ENCODE measurements at regions not wholly inside any gene's neighbourhood (a gene's known extent, or its start where the extent isn't known, plus 50 kb on each side); places are given as distances from the start of the nearest gene placed in this dataset.

GRCh38 chr4:74608151-74608949 is 163.4 kb downstream of the AREG start:
- WGBS, 2 donors (ENCODE audit: extremely low coverage in 2 of 2, insufficient read length in 2 of 2, insufficient replicate concordance in 1 of 2), result no CpG with 5 or more reads among the region's 2 CpGs
- no peaks in the 10 kb centered on the region for H3K79me1 ChIP-seq (ENCODE audit: low read depth, low read length)

GRCh38 chr4:74610491-74610890 is 165.6 kb downstream of the AREG start:
- Histone ChIP-seq H2BK12ac (ENCODE audit: low read length) (no peak overlapping the region), H3K4me1 (ENCODE audit: control insufficient read depth in 2 of 2, insufficient read depth in 1 of 2, low read depth in 1 of 2, low read length in 2 of 2) (no peaks in the 10 kb centered on the region), H3K14ac (ENCODE audit: low read length) (no peak overlapping the region), H3K23ac (ENCODE audit: low read depth, low read length, poor library complexity) (no peak overlapping the region), H3K79me1 (ENCODE audit: low read depth, low read length) (no peaks in the 10 kb centered on the region), H4K91ac (ENCODE audit: low read depth, low read length, poor library complexity) (no peak overlapping the region), H3K27ac (replicated peaks; ENCODE audit: low read length) (no peak overlapping the region), H3K9ac (ENCODE audit: low read depth, low read length, poor library complexity) (no peak overlapping the region), H2BK120ac (ENCODE audit: low read depth, low read length) (no peak overlapping the region), H3K27me3 (ENCODE audit: control insufficient read depth in 3 of 3, insufficient read depth in 3 of 3, low read depth in 1 of 3, low read length in 3 of 3) (no peaks in the 10 kb centered on the region), H3K4me2 (ENCODE audit: insufficient read depth, low read length, poor library complexity, severe bottlenecking) (no peak overlapping the region), H3K9me3 (replicated peaks in 1 of 2; ENCODE audit: control insufficient read depth in 2 of 2, insufficient read depth in 1 of 2, low read depth in 1 of 2, low read length in 2 of 2) (no peaks in the 10 kb centered on the region), H2BK15ac (ENCODE audit: low read length) (no peak overlapping the region), H3K36me3 (replicated peaks in 1 of 2; ENCODE audit: control insufficient read depth in 2 of 2, insufficient read depth in 2 of 2, low read length in 2 of 2) (no peaks in the 10 kb centered on the region), H3K18ac (ENCODE audit: low read length) (no peak overlapping the region), H3K4me3 (ENCODE audit: low read length in 2 of 2) (no peak overlapping the region), H3K4ac (ENCODE audit: low read length) (no peak overlapping the region), H2BK5ac (ENCODE audit: low read length) (no peak overlapping the region), H2AFZ (ENCODE audit: low read length) (no peak overlapping the region), H4K8ac (ENCODE audit: low read depth, low read length) (no peak overlapping the region), H2AK5ac (ENCODE audit: low read depth, low read length) (no peak overlapping the region)
- WGBS, 2 donors (ENCODE audit: extremely low coverage in 2 of 2, insufficient read length in 2 of 2, insufficient replicate concordance in 1 of 2), result no CpG with 5 or more reads among the region's 2 CpGs
- no peak for DNase-seq (ENCODE audit: low spot score)

More at GRCh38 chr4:74608151-74608949, 163.4 kb downstream of the AREG start:
- Histone ChIP-seq H3K27me3 (ENCODE audit: control insufficient read depth in 3 of 3, insufficient read depth in 3 of 3, low read depth in 1 of 3, low read length in 3 of 3) (no peaks in the 10 kb centered on the region), H3K23ac (ENCODE audit: low read depth, low read length, poor library complexity) (no peak overlapping the region), H2BK12ac (ENCODE audit: low read length) (no peak overlapping the region), H3K9me3 (replicated peaks in 1 of 2; ENCODE audit: control insufficient read depth in 2 of 2, insufficient read depth in 1 of 2, low read depth in 1 of 2, low read length in 2 of 2) (no peaks in the 10 kb centered on the region), H3K4me2 (ENCODE audit: insufficient read depth, low read length, poor library complexity, severe bottlenecking) (no peak overlapping the region), H3K4me3 (ENCODE audit: low read length in 2 of 2) (no peak overlapping the region), H3K4me1 (ENCODE audit: control insufficient read depth in 2 of 2, insufficient read depth in 1 of 2, low read depth in 1 of 2, low read length in 2 of 2) (no peaks in the 10 kb centered on the region), H3K36me3 (replicated peaks in 1 of 2; ENCODE audit: control insufficient read depth in 2 of 2, insufficient read depth in 2 of 2, low read length in 2 of 2) (no peaks in the 10 kb centered on the region), H2BK120ac (ENCODE audit: low read depth, low read length) (no peak overlapping the region), H2BK15ac (ENCODE audit: low read length) (no peak overlapping the region), H3K18ac (ENCODE audit: low read length) (no peak overlapping the region), H4K91ac (ENCODE audit: low read depth, low read length, poor library complexity) (no peak overlapping the region), H4K8ac (ENCODE audit: low read depth, low read length) (no peak overlapping the region), H3K14ac (ENCODE audit: low read length) (no peak overlapping the region), H2AK5ac (ENCODE audit: low read depth, low read length) (no peak overlapping the region), H2AFZ (ENCODE audit: low read length) (no peak overlapping the region), H3K4ac (ENCODE audit: low read length) (no peak overlapping the region), H3K9ac (ENCODE audit: low read depth, low read length, poor library complexity) (no peak overlapping the region), H2BK5ac (ENCODE audit: low read length) (no peak overlapping the region), H3K27ac (replicated peaks; ENCODE audit: low read length) (no peak overlapping the region)
- no peak for DNase-seq (ENCODE audit: low spot score)

- H3K9ac ChIP-seq (ENCODE audit: low read depth, low read length, poor library complexity), result no peak overlapping the region
- H2AFZ ChIP-seq (ENCODE audit: low read length), result no peak overlapping the region
- H2BK12ac ChIP-seq (ENCODE audit: low read length), result no peak overlapping the region
- H3K4me1 ChIP-seq (ENCODE audit: control insufficient read depth in 2 of 2, insufficient read depth in 1 of 2, low read depth in 1 of 2, low read length in 2 of 2), result no peaks in the 10 kb centered on the region
- H3K9me3 ChIP-seq (replicated peaks in 1 of 2; ENCODE audit: control insufficient read depth in 2 of 2, insufficient read depth in 1 of 2, low read depth in 1 of 2, low read length in 2 of 2), result no peaks in the 10 kb centered on the region
- WGBS, 2 donors (ENCODE audit: extremely low coverage in 2 of 2, insufficient read length in 2 of 2, insufficient replicate concordance in 1 of 2), result no CpG with 5 or more reads among the region's 2 CpGs
- no peak overlapping the region for H2AK5ac ChIP-seq (ENCODE audit: low read depth, low read length)
- no peak overlapping the region for H3K4ac ChIP-seq (ENCODE audit: low read length)
- no peak overlapping the region for H2BK5ac ChIP-seq (ENCODE audit: low read length)
- H3K79me1 ChIP-seq (ENCODE audit: low read depth, low read length), result no peaks in the 10 kb centered on the region
- no peak overlapping the region for H2BK15ac ChIP-seq (ENCODE audit: low read length)
- H3K4me2 ChIP-seq (ENCODE audit: insufficient read depth, low read length, poor library complexity, severe bottlenecking), result no peak overlapping the region
- H3K27ac ChIP-seq (replicated peaks; ENCODE audit: low read length), result no peak overlapping the region
- H3K27me3 ChIP-seq (ENCODE audit: control insufficient read depth in 3 of 3, insufficient read depth in 3 of 3, low read depth in 1 of 3, low read length in 3 of 3), result no peaks in the 10 kb centered on the region
- no peak overlapping the region for H4K91ac ChIP-seq (ENCODE audit: low read depth, low read length, poor library complexity)
- no peak for DNase-seq (ENCODE audit: low spot score)
- H4K8ac ChIP-seq (ENCODE audit: low read depth, low read length), result no peak overlapping the region
- no peak overlapping the region for H3K4me3 ChIP-seq (ENCODE audit: low read length in 2 of 2)
- no peak overlapping the region for H3K23ac ChIP-seq (ENCODE audit: low read depth, low read length, poor library complexity)
- H3K36me3 ChIP-seq (replicated peaks in 1 of 2; ENCODE audit: control insufficient read depth in 2 of 2, insufficient read depth in 2 of 2, low read length in 2 of 2), result no peaks in the 10 kb centered on the region
- H3K18ac ChIP-seq (ENCODE audit: low read length), result no peak overlapping the region
- H3K14ac ChIP-seq (ENCODE audit: low read length), result no peak overlapping the region
- no peak overlapping the region for H2BK120ac ChIP-seq (ENCODE audit: low read depth, low read length)
These were observed 167.9 kb downstream of the AREG start for GRCh38 chr4:74612837-74613236.

- Histone ChIP-seq H4K91ac (ENCODE audit: low read depth, low read length, poor library complexity) (no peak overlapping the region), H3K4ac (ENCODE audit: low read length) (no peak overlapping the region), H3K9me3 (replicated peaks in 1 of 2; ENCODE audit: control insufficient read depth in 2 of 2, insufficient read depth in 1 of 2, low read depth in 1 of 2, low read length in 2 of 2) (no peaks in the 10 kb centered on the region), H3K36me3 (replicated peaks in 1 of 2; ENCODE audit: control insufficient read depth in 2 of 2, insufficient read depth in 2 of 2, low read length in 2 of 2) (no peaks in the 10 kb centered on the region), H3K14ac (ENCODE audit: low read length) (no peak overlapping the region), H3K4me2 (ENCODE audit: insufficient read depth, low read length, poor library complexity, severe bottlenecking) (no peak overlapping the region), H2BK120ac (ENCODE audit: low read depth, low read length) (no peak overlapping the region), H2BK15ac (ENCODE audit: low read length) (no peak overlapping the region), H2BK5ac (ENCODE audit: low read length) (no peak overlapping the region), H3K4me1 (ENCODE audit: control insufficient read depth in 2 of 2, insufficient read depth in 1 of 2, low read depth in 1 of 2, low read length in 2 of 2) (no peaks in the 10 kb centered on the region), H3K27ac (replicated peaks; ENCODE audit: low read length) (no peak overlapping the region), H2BK12ac (ENCODE audit: low read length) (no peak overlapping the region), H4K8ac (ENCODE audit: low read depth, low read length) (no peak overlapping the region), H3K4me3 (ENCODE audit: low read length in 2 of 2) (no peak overlapping the region), H2AK5ac (ENCODE audit: low read depth, low read length) (no peak overlapping the region), H3K9ac (ENCODE audit: low read depth, low read length, poor library complexity) (no peak overlapping the region), H3K27me3 (ENCODE audit: control insufficient read depth in 3 of 3, insufficient read depth in 3 of 3, low read depth in 1 of 3, low read length in 3 of 3) (no peaks in the 10 kb centered on the region), H2AFZ (ENCODE audit: low read length) (no peak overlapping the region), H3K23ac (ENCODE audit: low read depth, low read length, poor library complexity) (no peak overlapping the region), H3K79me1 (ENCODE audit: low read depth, low read length) (no peaks in the 10 kb centered on the region), H3K18ac (ENCODE audit: low read length) (no peak overlapping the region)
- no CpG with 5 or more reads among the region's 2 CpGs for WGBS, 2 donors (ENCODE audit: extremely low coverage in 2 of 2, insufficient read length in 2 of 2, insufficient replicate concordance in 1 of 2)
- DNase-seq (ENCODE audit: low spot score), result no peak
These were observed 168.3 kb downstream of the AREG start for GRCh38 chr4:74613266-74613665.
